ENCODE measurements at regions not wholly inside any gene's neighbourhood (a gene's known extent, or its start where the extent isn't known, plus 50 kb on each side); places are given as distances from the start of the nearest gene placed in this dataset.
"Not testable (repeated sequence)": the region's sequence is repeated elsewhere in the genome, so short reads cannot be mapped to it uniquely, and the experiment has no call there.

GRCh38 chr7:8809320-8809719 lies 375.9 kb downstream of the NXPH1 start:
- DNase-seq, result no peak

GRCh38 chr7:8817448-8818036 lies 384.1 kb downstream of the NXPH1 start:
- no peak for DNase-seq

GRCh38 chr7:8818406-8818805 lies 385.0 kb downstream of the NXPH1 start:
- DNase-seq, result no peak

GRCh38 chr7:8822595-8822994 lies 389.2 kb downstream of the NXPH1 start:
- DNase-seq, result no peak

- DNase-seq, result no peak
These were observed 390.1 kb downstream of the NXPH1 start for GRCh38 chr7:8823486-8823885.

GRCh38 chr7:8827329-8827728 lies 393.9 kb downstream of the NXPH1 start:
- DNase-seq, result no peak

GRCh38 chr7:8829100-8829499 lies 395.7 kb downstream of the NXPH1 start:
- DNase-seq, result no peak

- DNase-seq, result no peak
These were observed 398.0 kb downstream of the NXPH1 start for GRCh38 chr7:8831376-8831775.

- DNase-seq, result no peak
These were observed 399.9 kb downstream of the NXPH1 start for GRCh38 chr7:8833355-8833754.

GRCh38 chr7:8841171-8841570 lies 407.8 kb downstream of the NXPH1 start:
- no peak for DNase-seq

GRCh38 chr7:8871716-8872115 lies 438.3 kb downstream of the NXPH1 start:
- no peak for DNase-seq

GRCh38 chr7:8881916-8882315 lies 448.5 kb downstream of the NXPH1 start:
- DNase-seq, result no peak

GRCh38 chr7:8885480-8886000 lies 452.1 kb downstream of the NXPH1 start:
- no peak for DNase-seq

- DNase-seq, result not testable (repeated sequence)
These were observed 456.9 kb downstream of the NXPH1 start for GRCh38 chr7:8890346-8890745.

GRCh38 chr7:8893775-8894174 lies 460.4 kb downstream of the NXPH1 start:
- DNase-seq, result no peak

GRCh38 chr7:8906396-8907075 lies 473.1 kb downstream of the NXPH1 start:
- no peak for DNase-seq

- no peak for DNase-seq
These were observed 475.5 kb downstream of the NXPH1 start for GRCh38 chr7:8908889-8909288.

- DNase-seq, result no peak
These were observed 480.3 kb downstream of the NXPH1 start for GRCh38 chr7:8913682-8914081.

GRCh38 chr7:8921807-8922206 lies 488.4 kb downstream of the NXPH1 start:
- no peak for DNase-seq

- no peak for DNase-seq
These were observed 489.3 kb downstream of the NXPH1 start for GRCh38 chr7:8922726-8923125.

GRCh38 chr7:8923164-8923806 lies 489.9 kb downstream of the NXPH1 start:
- no peak for DNase-seq

- no peak for DNase-seq
These were observed 498.7 kb downstream of the NXPH1 start for GRCh38 chr7:8931906-8932646.

GRCh38 chr7:8932751-8933150 lies 499.3 kb downstream of the NXPH1 start:
- no peak for DNase-seq

- no peak for DNase-seq
These were observed 503.8 kb downstream of the NXPH1 start for GRCh38 chr7:8937204-8937603.
